ENCODE measurements at regions not wholly inside any gene's neighbourhood (a gene's known extent, or its start where the extent isn't known, plus 50 kb on each side); places are given as distances from the start of the nearest gene placed in this dataset.

DNA sequence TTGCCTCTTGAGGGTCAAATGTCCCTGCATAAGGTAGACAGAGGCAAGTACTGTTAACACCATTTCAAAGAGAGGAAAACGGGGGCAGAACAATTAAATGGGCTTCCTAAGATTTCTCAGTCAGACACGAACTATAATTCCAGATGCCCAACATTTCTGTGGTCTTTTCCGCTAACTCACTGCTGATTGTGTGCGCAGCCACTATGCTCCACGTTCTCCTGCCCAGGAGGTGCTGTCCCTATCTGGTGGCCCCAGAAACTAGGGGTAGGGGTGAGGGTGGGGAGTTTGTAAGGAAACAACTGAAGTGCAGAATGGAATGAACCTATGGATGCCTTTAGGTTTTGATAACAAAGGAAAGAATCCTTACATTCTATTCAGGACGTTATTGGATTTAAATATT, 86.1 kb upstream of the BACH2 start:
- H3K9me3 ChIP-seq (ENCODE audit: control insufficient read depth, low read length) = no peaks in the 10 kb centered on the region
- no peak for DNase-seq
- Mint-ChIP-seq H3K27me3 (ENCODE audit: insufficient read depth) (peaks cover 22% of the 10 kb centered on the region), H3K4me1 (peaks cover 61% of the 10 kb centered on the region), H3K4me3 (no peak overlapping the region), H3K36me3 (ENCODE audit: low read depth) (no peaks in the 10 kb centered on the region), H3K9me3 (no peaks in the 10 kb centered on the region), H3K27ac (no peak overlapping the region)
- no peak overlapping the region for H3K4me3 ChIP-seq (ENCODE audit: low read length)
- H3K4me1 ChIP-seq (ENCODE audit: control insufficient read depth, insufficient read depth, low read length) = peaks cover 18% of the 10 kb centered on the region
- H3K27ac ChIP-seq (ENCODE audit: low read depth, low read length) = no peak overlapping the region
- TF ChIP-seq, protein P1, sequence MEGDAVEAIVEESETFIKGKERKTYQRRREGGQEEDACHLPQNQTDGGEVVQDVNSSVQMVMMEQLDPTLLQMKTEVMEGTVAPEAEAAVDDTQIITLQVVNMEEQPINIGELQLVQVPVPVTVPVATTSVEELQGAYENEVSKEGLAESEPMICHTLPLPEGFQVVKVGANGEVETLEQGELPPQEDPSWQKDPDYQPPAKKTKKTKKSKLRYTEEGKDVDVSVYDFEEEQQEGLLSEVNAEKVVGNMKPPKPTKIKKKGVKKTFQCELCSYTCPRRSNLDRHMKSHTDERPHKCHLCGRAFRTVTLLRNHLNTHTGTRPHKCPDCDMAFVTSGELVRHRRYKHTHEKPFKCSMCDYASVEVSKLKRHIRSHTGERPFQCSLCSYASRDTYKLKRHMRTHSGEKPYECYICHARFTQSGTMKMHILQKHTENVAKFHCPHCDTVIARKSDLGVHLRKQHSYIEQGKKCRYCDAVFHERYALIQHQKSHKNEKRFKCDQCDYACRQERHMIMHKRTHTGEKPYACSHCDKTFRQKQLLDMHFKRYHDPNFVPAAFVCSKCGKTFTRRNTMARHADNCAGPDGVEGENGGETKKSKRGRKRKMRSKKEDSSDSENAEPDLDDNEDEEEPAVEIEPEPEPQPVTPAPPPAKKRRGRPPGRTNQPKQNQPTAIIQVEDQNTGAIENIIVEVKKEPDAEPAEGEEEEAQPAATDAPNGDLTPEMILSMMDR (conservative IDR thresholded peaks at IDR 0.05) = no peak
- 80 to 86% methylated on average over 1 to 6 of the region's 6 CpGs for WGBS, 2 experiments (ENCODE audit: insufficient coverage in 1 of 2, insufficient read length in 1 of 2)
- H3K27me3 ChIP-seq (ENCODE audit: control insufficient read depth, insufficient read depth, low read length, poor library complexity, severe bottlenecking) = peaks cover 25% of the 10 kb centered on the region
- H3K9ac ChIP-seq (ENCODE audit: extremely low read depth, low read length, poor library complexity, severe bottlenecking) = no peak overlapping the region
- H3K36me3 ChIP-seq (ENCODE audit: control insufficient read depth, insufficient read depth, low read length) = no peaks in the 10 kb centered on the region

DNA sequence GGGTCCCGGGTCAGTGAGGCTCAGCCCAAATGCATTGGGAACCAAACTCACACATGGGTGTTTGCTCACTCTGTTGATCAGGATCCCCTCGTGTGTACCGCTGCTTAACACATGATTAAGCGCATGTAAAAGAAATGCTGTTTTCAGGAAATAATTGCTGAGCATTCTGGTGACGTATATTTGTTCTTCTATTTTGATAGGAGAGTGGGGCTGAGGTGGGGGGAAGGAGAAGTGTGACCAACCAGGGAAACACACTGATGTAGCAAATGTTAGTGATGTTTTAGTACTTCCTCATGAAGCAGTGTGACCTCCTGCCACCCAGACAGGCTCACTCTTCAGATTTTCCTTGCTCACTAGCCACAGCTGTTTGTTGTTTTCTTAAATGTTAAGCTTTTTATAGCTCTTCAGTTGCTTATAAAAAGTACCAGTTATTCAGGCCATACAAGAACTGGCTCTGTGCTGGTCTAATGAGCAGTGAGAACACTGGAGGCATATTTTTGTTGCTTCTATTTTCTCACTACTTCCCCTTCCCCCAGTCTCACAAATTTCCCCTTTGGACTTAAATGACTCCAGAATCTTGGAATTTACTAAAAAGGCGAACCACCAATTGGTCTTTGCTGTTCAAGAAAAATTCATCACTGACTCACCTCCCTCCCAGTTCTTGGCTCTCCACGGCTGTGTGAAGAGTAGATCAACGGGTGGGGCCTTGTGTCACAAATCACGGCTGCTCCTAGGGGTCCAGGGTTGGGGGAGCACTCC, 79.2 kb upstream of the BACH2 start:
- H3K9me3 ChIP-seq (ENCODE audit: control insufficient read depth, low read length) = no peaks in the 10 kb centered on the region
- H3K27me3 ChIP-seq (ENCODE audit: control insufficient read depth, insufficient read depth, low read length, poor library complexity, severe bottlenecking) = peaks cover 17% of the 10 kb centered on the region
- H3K4me1 ChIP-seq (ENCODE audit: control insufficient read depth, insufficient read depth, low read length) = no peaks in the 10 kb centered on the region
- H3K36me3 Mint-ChIP-seq (ENCODE audit: low read depth) = no peaks in the 10 kb centered on the region
- H3K27ac Mint-ChIP-seq = peak overlapping the region; percentile 41
- no peak overlapping the region for H3K4me3 ChIP-seq (ENCODE audit: low read length)
- H3K4me1 Mint-ChIP-seq = peaks cover 11% of the 10 kb centered on the region
- no peak overlapping the region for H3K9ac ChIP-seq (ENCODE audit: extremely low read depth, low read length, poor library complexity, severe bottlenecking)
- H3K27ac ChIP-seq (ENCODE audit: low read depth, low read length) = no peak overlapping the region
- DNase-seq = no peak
- no peaks in the 10 kb centered on the region for H3K9me3 Mint-ChIP-seq
- WGBS, 2 experiments (ENCODE audit: insufficient coverage in 1 of 2, insufficient read length in 1 of 2) = 89 to 93% methylated on average over 9 of the region's 9 CpGs
- TF ChIP-seq, protein P1 (conservative IDR thresholded peaks at IDR 0.05) = no peak
- peaks cover 21% of the 10 kb centered on the region for H3K27me3 Mint-ChIP-seq (ENCODE audit: insufficient read depth)
- H3K4me3 Mint-ChIP-seq = no peak overlapping the region
- no peaks in the 10 kb centered on the region for H3K36me3 ChIP-seq (ENCODE audit: control insufficient read depth, insufficient read depth, low read length)

DNA sequence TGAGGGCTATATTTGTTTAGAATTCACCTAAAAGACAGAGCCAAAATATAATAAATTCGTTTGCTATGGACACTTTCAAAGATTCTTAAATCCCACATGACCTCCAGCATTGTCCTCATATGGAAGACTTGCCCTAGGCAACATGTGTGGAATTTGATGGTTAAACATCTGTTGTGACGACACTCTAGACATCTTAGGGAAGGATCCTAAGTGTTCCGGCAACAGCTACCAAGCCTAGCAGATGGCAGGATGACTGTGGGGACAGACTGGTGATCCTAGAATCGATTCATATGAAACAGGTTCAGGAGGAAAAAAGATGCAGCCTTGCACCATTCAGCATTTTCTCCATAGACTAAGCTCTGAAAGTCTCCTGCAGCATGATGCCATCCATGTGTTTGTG, 77.6 kb upstream of the BACH2 start:
- Mint-ChIP-seq H3K4me3 (no peak overlapping the region), H3K27ac (no peak overlapping the region), H3K27me3 (ENCODE audit: insufficient read depth) (peaks cover 22% of the 10 kb centered on the region), H3K9me3 (no peaks in the 10 kb centered on the region), H3K36me3 (ENCODE audit: low read depth) (no peaks in the 10 kb centered on the region), H3K4me1 (peaks cover 23% of the 10 kb centered on the region)
- Histone ChIP-seq H3K9ac (ENCODE audit: extremely low read depth, low read length, poor library complexity, severe bottlenecking) (no peak overlapping the region), H3K27ac (ENCODE audit: low read depth, low read length) (no peak overlapping the region), H3K9me3 (ENCODE audit: control insufficient read depth, low read length) (no peaks in the 10 kb centered on the region), H3K36me3 (ENCODE audit: control insufficient read depth, insufficient read depth, low read length) (no peaks in the 10 kb centered on the region), H3K4me1 (ENCODE audit: control insufficient read depth, insufficient read depth, low read length) (peaks cover 3% of the 10 kb centered on the region), H3K27me3 (ENCODE audit: control insufficient read depth, insufficient read depth, low read length, poor library complexity, severe bottlenecking) (peaks cover 13% of the 10 kb centered on the region), H3K4me3 (ENCODE audit: low read length) (no peak overlapping the region)
- TF ChIP-seq, protein P1 (conservative IDR thresholded peaks at IDR 0.05) = no peak
- 90 to 100% methylated on average over 3 to 4 of the region's 4 CpGs for WGBS, 2 experiments (ENCODE audit: insufficient coverage in 1 of 2, insufficient read length in 1 of 2)
- no peak for DNase-seq
